GM13977 (cell line): ENCODE measurements at regions not wholly inside any gene's neighbourhood (a gene's known extent, or its start where the extent isn't known, plus 50 kb on each side); places are given as distances from the start of the nearest gene placed in this dataset.
A peak's percentile ranks its signal among the peaks of the same experiment; 100 is the strongest.

Experiments used
- DNase-seq: peaks from one replicate; pipeline ENCODE4 v3.0.0; 2012; ENCODE audit warnings: low spot score
- CTCF ChIP-seq: IDR thresholded peaks from 2 replicates; pipeline ENCODE4 v1.5.1; 2012; ENCODE audit warnings: mild to moderate bottlenecking, control low read depth; ENCODE audit not compliant: insufficient read depth; ENCODE audit errors: extremely low read depth, missing control alignments
- in situ Hi-C: fragments of 300-500 bp; cut with MboI; formaldehyde crosslinking; loops from one replicate; pipeline ENCODE4 v1.12.0; 2022; ENCODE audit warnings: low sequenced_read_pairs, low pct_unique_long_range_greater_than_20kb, mixed read lengths, inconsistent platforms; ENCODE audit not compliant: unreplicated experiment

GRCh38 chr4:74675673-74676279 lies 118.5 kb downstream of the BTC start:
- TF ChIP-seq CTCF = peak; percentile 76
- in situ Hi-C loops = no loop called here

GRCh38 chr4:74682567-74683359 lies 111.6 kb downstream of the BTC start:
- no peak for TF ChIP-seq CTCF
- DNase-seq = no peak
- in situ Hi-C loops = no loop called here

More at GRCh38 chr4:74675673-74676279, 118.5 kb downstream of the BTC start:
- peak; percentile 27 for DNase-seq

GRCh38 chr4:74692972-74693371 lies 101.4 kb downstream of the BTC start:
- TF ChIP-seq CTCF = no peak
- in situ Hi-C loops = no loop called here
- no peak for DNase-seq
